ENCODE measurements at regions not wholly inside any gene's neighbourhood (a gene's known extent, or its start where the extent isn't known, plus 50 kb on each side); places are given as distances from the start of the nearest gene placed in this dataset.

- no peak for FAIRE-seq
- H3K36me3 ChIP-seq (ENCODE audit: control insufficient read depth in 3 of 3, insufficient read depth in 2 of 3, low read depth in 1 of 3, low read length in 3 of 3) = no peaks in the 10 kb centered on the region
- H3K9me3 ChIP-seq (ENCODE audit: control insufficient read depth in 2 of 2, insufficient read depth in 1 of 2, low read depth in 1 of 2, low read length in 1 of 2) = no peaks in the 10 kb centered on the region
- no peak for DNase-seq
- WGBS, 3 donors = 32 to 53% (median 49%) methylated on average over 2 of the region's 2 CpGs
- no peaks in the 10 kb centered on the region for H3K4me1 ChIP-seq (ENCODE audit: control insufficient read depth in 3 of 3, insufficient read depth in 2 of 3, low read depth in 1 of 3, low read length in 2 of 3)
- H3K4me3 ChIP-seq (ENCODE audit: low read depth in 1 of 3, low read length in 3 of 3) = no peak overlapping the region
- no peaks in the 10 kb centered on the region for H3K27me3 ChIP-seq (ENCODE audit: control insufficient read depth in 3 of 3, insufficient read depth in 3 of 3, low read length in 3 of 3)
- H3K27ac ChIP-seq (ENCODE audit: low read depth in 1 of 3, low read length in 2 of 3) = no peak overlapping the region
These were observed 356.0 kb upstream of the LMCD1 start for GRCh38 chr3:8145661-8146060.

GRCh38 chr3:8147711-8148110 is 353.9 kb upstream of the LMCD1 start:
- H3K27me3 ChIP-seq (ENCODE audit: control insufficient read depth in 3 of 3, insufficient read depth in 3 of 3, low read length in 3 of 3) = no peaks in the 10 kb centered on the region
- no peak for FAIRE-seq
- no peak overlapping the region for H3K27ac ChIP-seq (ENCODE audit: low read depth in 1 of 3, low read length in 2 of 3)
- WGBS, 3 donors = 53 to 71% (median 63%) methylated on average over 1 of the region's 1 CpG
- DNase-seq = no peak
- no peak overlapping the region for H3K4me3 ChIP-seq (ENCODE audit: low read depth in 1 of 3, low read length in 3 of 3)
- H3K9me3 ChIP-seq (ENCODE audit: control insufficient read depth in 2 of 2, insufficient read depth in 1 of 2, low read depth in 1 of 2, low read length in 1 of 2) = no peaks in the 10 kb centered on the region
- H3K4me1 ChIP-seq (ENCODE audit: control insufficient read depth in 3 of 3, insufficient read depth in 2 of 3, low read depth in 1 of 3, low read length in 2 of 3) = no peaks in the 10 kb centered on the region
- no peaks in the 10 kb centered on the region for H3K36me3 ChIP-seq (ENCODE audit: control insufficient read depth in 3 of 3, insufficient read depth in 2 of 3, low read depth in 1 of 3, low read length in 3 of 3)

GRCh38 chr3:8152821-8153418 is 348.7 kb upstream of the LMCD1 start:
- Histone ChIP-seq H3K27me3 (ENCODE audit: control insufficient read depth in 3 of 3, insufficient read depth in 3 of 3, low read length in 3 of 3) (no peaks in the 10 kb centered on the region), H3K4me3 (ENCODE audit: low read depth in 1 of 3, low read length in 3 of 3) (no peak overlapping the region), H3K36me3 (ENCODE audit: control insufficient read depth in 3 of 3, insufficient read depth in 2 of 3, low read depth in 1 of 3, low read length in 3 of 3) (no peaks in the 10 kb centered on the region), H3K4me1 (ENCODE audit: control insufficient read depth in 3 of 3, insufficient read depth in 2 of 3, low read depth in 1 of 3, low read length in 2 of 3) (no peaks in the 10 kb centered on the region), H3K9me3 (ENCODE audit: control insufficient read depth in 2 of 2, insufficient read depth in 1 of 2, low read depth in 1 of 2, low read length in 1 of 2) (no peaks in the 10 kb centered on the region), H3K27ac (ENCODE audit: low read depth in 1 of 3, low read length in 2 of 3) (no peak overlapping the region)
- DNase-seq (no peak), FAIRE-seq (no peak)
- 68 to 80% (median 71%) methylated on average over 6 of the region's 6 CpGs for WGBS, 3 donors

GRCh38 chr3:8153800-8154199 is 347.8 kb upstream of the LMCD1 start:
- DNase-seq = no peak
- no peaks in the 10 kb centered on the region for H3K4me1 ChIP-seq (ENCODE audit: control insufficient read depth in 3 of 3, insufficient read depth in 2 of 3, low read depth in 1 of 3, low read length in 2 of 3)
- no peaks in the 10 kb centered on the region for H3K27me3 ChIP-seq (ENCODE audit: control insufficient read depth in 3 of 3, insufficient read depth in 3 of 3, low read length in 3 of 3)
- no peaks in the 10 kb centered on the region for H3K36me3 ChIP-seq (ENCODE audit: control insufficient read depth in 3 of 3, insufficient read depth in 2 of 3, low read depth in 1 of 3, low read length in 3 of 3)
- FAIRE-seq = no peak
- H3K9me3 ChIP-seq (ENCODE audit: control insufficient read depth in 2 of 2, insufficient read depth in 1 of 2, low read depth in 1 of 2, low read length in 1 of 2) = no peaks in the 10 kb centered on the region
- H3K27ac ChIP-seq (ENCODE audit: low read depth in 1 of 3, low read length in 2 of 3) = no peak overlapping the region
- no peak overlapping the region for H3K4me3 ChIP-seq (ENCODE audit: low read depth in 1 of 3, low read length in 3 of 3)

GRCh38 chr3:8154617-8155016 is 347.0 kb upstream of the LMCD1 start:
- FAIRE-seq (no peak), DNase-seq (no peak)
- WGBS, 3 donors = 67 to 74% (median 73%) methylated on average over 3 of the region's 3 CpGs
- Histone ChIP-seq H3K4me1 (ENCODE audit: control insufficient read depth in 3 of 3, insufficient read depth in 2 of 3, low read depth in 1 of 3, low read length in 2 of 3) (no peaks in the 10 kb centered on the region), H3K9me3 (ENCODE audit: control insufficient read depth in 2 of 2, insufficient read depth in 1 of 2, low read depth in 1 of 2, low read length in 1 of 2) (no peaks in the 10 kb centered on the region), H3K4me3 (ENCODE audit: low read depth in 1 of 3, low read length in 3 of 3) (no peak overlapping the region), H3K27me3 (ENCODE audit: control insufficient read depth in 3 of 3, insufficient read depth in 3 of 3, low read length in 3 of 3) (no peaks in the 10 kb centered on the region), H3K27ac (ENCODE audit: low read depth in 1 of 3, low read length in 2 of 3) (no peak overlapping the region), H3K36me3 (ENCODE audit: control insufficient read depth in 3 of 3, insufficient read depth in 2 of 3, low read depth in 1 of 3, low read length in 3 of 3) (no peaks in the 10 kb centered on the region)

- no peaks in the 10 kb centered on the region for H3K9me3 ChIP-seq (ENCODE audit: control insufficient read depth in 2 of 2, insufficient read depth in 1 of 2, low read depth in 1 of 2, low read length in 1 of 2)
- 53 to 64% (median 59%) methylated on average over 6 of the region's 6 CpGs for WGBS, 3 donors
- no peak overlapping the region for H3K27ac ChIP-seq (ENCODE audit: low read depth in 1 of 3, low read length in 2 of 3)
- no peaks in the 10 kb centered on the region for H3K4me1 ChIP-seq (ENCODE audit: control insufficient read depth in 3 of 3, insufficient read depth in 2 of 3, low read depth in 1 of 3, low read length in 2 of 3)
- DNase-seq (no peak), FAIRE-seq (no peak)
- no peaks in the 10 kb centered on the region for H3K27me3 ChIP-seq (ENCODE audit: control insufficient read depth in 3 of 3, insufficient read depth in 3 of 3, low read length in 3 of 3)
- no peaks in the 10 kb centered on the region for H3K36me3 ChIP-seq (ENCODE audit: control insufficient read depth in 3 of 3, insufficient read depth in 2 of 3, low read depth in 1 of 3, low read length in 3 of 3)
- H3K4me3 ChIP-seq (ENCODE audit: low read depth in 1 of 3, low read length in 3 of 3) = no peak overlapping the region
These were observed 345.5 kb upstream of the LMCD1 start for GRCh38 chr3:8156138-8156537.

GRCh38 chr3:8156831-8157230 is 344.8 kb upstream of the LMCD1 start:
- FAIRE-seq (no peak), DNase-seq (no peak)
- no peaks in the 10 kb centered on the region for H3K4me1 ChIP-seq (ENCODE audit: control insufficient read depth in 3 of 3, insufficient read depth in 2 of 3, low read depth in 1 of 3, low read length in 2 of 3)
- H3K36me3 ChIP-seq (ENCODE audit: control insufficient read depth in 3 of 3, insufficient read depth in 2 of 3, low read depth in 1 of 3, low read length in 3 of 3) = no peaks in the 10 kb centered on the region
- no peak overlapping the region for H3K4me3 ChIP-seq (ENCODE audit: low read depth in 1 of 3, low read length in 3 of 3)
- no peaks in the 10 kb centered on the region for H3K27me3 ChIP-seq (ENCODE audit: control insufficient read depth in 3 of 3, insufficient read depth in 3 of 3, low read length in 3 of 3)
- no peaks in the 10 kb centered on the region for H3K9me3 ChIP-seq (ENCODE audit: control insufficient read depth in 2 of 2, insufficient read depth in 1 of 2, low read depth in 1 of 2, low read length in 1 of 2)
- WGBS, 3 donors = 92 to 95% (median 94%) methylated on average over 2 of the region's 2 CpGs
- no peak overlapping the region for H3K27ac ChIP-seq (ENCODE audit: low read depth in 1 of 3, low read length in 2 of 3)

- DNase-seq (no peak), FAIRE-seq (no peak)
- H3K9me3 ChIP-seq (ENCODE audit: control insufficient read depth in 2 of 2, insufficient read depth in 1 of 2, low read depth in 1 of 2, low read length in 1 of 2) = no peaks in the 10 kb centered on the region
- no peak overlapping the region for H3K4me3 ChIP-seq (ENCODE audit: low read depth in 1 of 3, low read length in 3 of 3)
- H3K27me3 ChIP-seq (ENCODE audit: control insufficient read depth in 3 of 3, insufficient read depth in 3 of 3, low read length in 3 of 3) = no peaks in the 10 kb centered on the region
- H3K4me1 ChIP-seq (ENCODE audit: control insufficient read depth in 3 of 3, insufficient read depth in 2 of 3, low read depth in 1 of 3, low read length in 2 of 3) = no peaks in the 10 kb centered on the region
- no peaks in the 10 kb centered on the region for H3K36me3 ChIP-seq (ENCODE audit: control insufficient read depth in 3 of 3, insufficient read depth in 2 of 3, low read depth in 1 of 3, low read length in 3 of 3)
- 74 to 85% (median 85%) methylated on average over 4 of the region's 4 CpGs for WGBS, 3 donors
- H3K27ac ChIP-seq (ENCODE audit: low read depth in 1 of 3, low read length in 2 of 3) = no peak overlapping the region
These were observed 344.0 kb upstream of the LMCD1 start for GRCh38 chr3:8157640-8158039.

- no peak overlapping the region for H3K4me3 ChIP-seq (ENCODE audit: low read depth in 1 of 3, low read length in 3 of 3)
- no peak overlapping the region for H3K27ac ChIP-seq (ENCODE audit: low read depth in 1 of 3, low read length in 2 of 3)
- no peaks in the 10 kb centered on the region for H3K4me1 ChIP-seq (ENCODE audit: control insufficient read depth in 3 of 3, insufficient read depth in 2 of 3, low read depth in 1 of 3, low read length in 2 of 3)
- WGBS, 3 donors = 88 to 95% (median 92%) methylated on average over 1 of the region's 1 CpG
- H3K27me3 ChIP-seq (ENCODE audit: control insufficient read depth in 3 of 3, insufficient read depth in 3 of 3, low read length in 3 of 3) = no peaks in the 10 kb centered on the region
- FAIRE-seq = no peak
- H3K9me3 ChIP-seq (ENCODE audit: control insufficient read depth in 2 of 2, insufficient read depth in 1 of 2, low read depth in 1 of 2, low read length in 1 of 2) = no peaks in the 10 kb centered on the region
- H3K36me3 ChIP-seq (ENCODE audit: control insufficient read depth in 3 of 3, insufficient read depth in 2 of 3, low read depth in 1 of 3, low read length in 3 of 3) = no peaks in the 10 kb centered on the region
- no peak for DNase-seq
These were observed 337.5 kb upstream of the LMCD1 start for GRCh38 chr3:8164145-8164544.

All from small intestine (tissue), 7 donors.